HG02763 (cell line): ENCODE measurements at regions not wholly inside any gene's neighbourhood (a gene's known extent, or its start where the extent isn't known, plus 50 kb on each side); places are given as distances from the start of the nearest gene placed in this dataset.

Experiments
- ATAC-seq: cut with Tn5 transposase; IDR thresholded peaks from one replicate; pipeline ENCODE4 v1.9.1; 2021; ENCODE audit warnings: mild to moderate bottlenecking, moderate library complexity; ENCODE audit not compliant: unreplicated experiment

DNA sequence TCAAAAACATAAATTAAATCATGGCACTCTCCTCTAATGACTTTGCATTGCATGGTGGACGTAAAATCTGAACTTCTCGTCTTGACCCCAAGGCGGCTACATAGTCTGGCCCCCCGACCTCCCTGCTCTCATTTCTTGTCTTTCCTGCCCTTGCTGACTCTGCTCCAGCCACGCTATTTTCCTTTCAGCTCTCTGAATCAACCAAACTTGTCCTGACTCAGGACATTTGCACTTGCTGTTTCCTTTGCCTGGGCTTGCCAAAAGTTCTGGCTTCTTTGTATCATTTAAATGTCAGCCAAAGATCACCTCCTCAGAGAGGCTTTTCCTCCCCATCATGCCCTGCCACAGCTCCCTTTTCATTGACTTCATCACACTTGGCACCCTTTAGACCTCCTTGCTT, 107.7 kb upstream of the NFE2L3 start:
- ATAC-seq = no peak

DNA sequence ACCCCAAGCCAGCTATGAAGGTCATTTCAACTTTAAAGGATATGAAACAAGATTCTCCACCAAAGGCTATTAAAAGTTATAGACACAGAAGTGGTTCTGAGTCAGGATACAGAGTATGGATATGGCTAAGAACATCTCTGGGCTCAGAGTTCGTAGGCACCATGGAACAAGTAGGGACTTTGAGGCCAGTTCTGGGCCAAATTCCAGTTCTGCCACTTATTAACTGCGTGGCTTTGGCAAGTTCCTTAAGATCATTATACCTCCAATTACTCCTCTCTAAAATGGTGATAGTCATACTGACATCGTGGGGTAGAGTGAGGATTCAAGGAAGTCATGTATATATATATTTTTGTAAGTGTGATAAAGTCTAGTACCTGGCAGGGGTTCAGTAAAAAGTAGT, 105.8 kb upstream of the NFE2L3 start:
- ATAC-seq = no peak

DNA sequence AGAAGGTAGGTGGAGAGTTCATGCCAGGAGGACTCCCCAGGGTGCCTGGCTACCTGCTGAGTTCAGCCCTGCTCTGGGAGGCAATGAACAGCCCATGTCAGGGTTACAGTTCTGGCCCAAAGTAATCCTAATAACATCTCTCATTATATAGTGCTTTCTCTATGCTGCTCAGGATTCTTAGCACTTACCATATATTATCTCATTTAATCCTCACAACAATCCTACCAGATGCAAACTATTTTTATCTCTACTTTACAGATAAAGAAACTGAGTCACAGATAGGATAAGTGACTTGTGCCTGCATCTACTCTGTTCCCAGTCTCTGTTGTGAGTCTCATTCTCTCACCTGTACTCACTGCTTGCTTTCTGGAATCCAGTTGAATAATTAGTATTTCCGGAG, 105.1 kb upstream of the NFE2L3 start:
- ATAC-seq = no peak

DNA sequence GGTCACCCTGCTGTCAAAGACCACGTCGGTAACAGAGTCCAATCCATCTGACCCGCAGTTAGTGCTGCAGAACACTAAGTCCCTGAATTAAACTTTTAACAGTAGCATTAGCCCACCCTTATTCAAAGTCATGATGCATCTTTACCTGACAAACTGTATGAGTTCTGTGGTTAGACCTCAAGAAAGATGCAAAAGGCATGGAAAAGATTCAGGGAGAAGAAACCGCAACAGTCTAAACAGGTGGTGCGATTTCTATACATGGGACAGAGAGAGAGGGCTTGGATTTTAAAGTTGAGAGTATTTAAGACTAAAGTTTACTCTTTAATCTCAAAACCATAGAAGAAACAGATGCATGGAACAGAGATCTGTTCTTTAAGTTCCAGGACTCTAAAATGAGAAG, 103.3 kb upstream of the NFE2L3 start:
- no peak for ATAC-seq

DNA sequence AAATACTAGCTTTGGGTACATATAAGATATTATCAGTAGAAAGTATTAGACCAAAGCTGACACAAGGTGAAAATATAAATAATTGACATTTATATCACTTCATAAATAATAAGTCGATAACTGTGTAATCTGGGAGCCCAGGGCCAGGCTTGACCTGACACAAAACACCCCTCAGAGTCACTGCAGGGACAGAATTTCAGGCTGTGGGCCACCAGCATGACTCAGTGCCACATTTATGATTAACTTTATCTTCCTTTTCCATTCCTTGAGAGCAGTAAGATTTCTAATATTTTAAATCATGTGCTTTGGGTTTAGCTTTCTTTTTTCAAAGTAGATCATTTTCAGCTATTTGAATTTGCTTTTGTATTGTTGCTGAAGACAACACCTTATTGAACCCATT, 102.9 kb upstream of the NFE2L3 start:
- ATAC-seq = no peak

DNA sequence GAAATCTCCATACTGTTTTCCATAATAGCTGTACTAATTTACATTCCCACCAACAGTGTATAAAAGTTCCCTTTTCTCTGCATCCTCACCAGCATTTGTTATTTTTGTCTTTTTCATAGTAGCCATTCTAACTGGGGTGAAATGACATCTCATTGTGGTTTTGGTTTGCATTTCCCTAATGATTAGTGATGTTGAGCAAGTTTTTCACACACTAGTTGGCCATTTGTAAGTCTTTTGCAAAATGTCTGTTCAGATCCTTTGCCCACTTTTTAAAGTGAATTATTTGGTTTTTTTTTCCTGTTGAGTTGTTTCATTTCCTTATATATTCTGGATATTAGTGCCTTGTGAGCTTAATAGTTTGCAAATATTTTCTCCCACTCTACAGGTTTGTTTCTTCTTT, 101.0 kb upstream of the NFE2L3 start:
- ATAC-seq = no peak

DNA sequence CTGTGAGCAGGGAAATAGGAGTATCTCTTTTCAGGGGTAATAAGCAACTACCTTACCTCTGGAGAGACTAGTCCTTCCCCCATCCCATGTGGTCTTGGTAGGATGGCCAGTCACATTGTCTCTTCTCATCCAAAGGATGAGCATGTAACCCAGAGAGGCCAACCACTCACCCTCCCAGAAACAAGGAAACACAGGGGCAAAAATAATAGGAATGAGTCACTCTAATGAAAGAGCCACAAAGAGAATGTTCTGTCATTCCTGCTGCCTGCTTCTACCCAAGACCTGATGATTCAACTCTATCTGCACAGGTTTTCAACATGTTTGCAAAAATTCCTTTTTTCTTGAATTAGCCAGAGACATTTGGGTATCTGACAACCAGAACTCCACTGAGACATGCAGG, 99.3 kb upstream of the NFE2L3 start:
- ATAC-seq = no peak

DNA sequence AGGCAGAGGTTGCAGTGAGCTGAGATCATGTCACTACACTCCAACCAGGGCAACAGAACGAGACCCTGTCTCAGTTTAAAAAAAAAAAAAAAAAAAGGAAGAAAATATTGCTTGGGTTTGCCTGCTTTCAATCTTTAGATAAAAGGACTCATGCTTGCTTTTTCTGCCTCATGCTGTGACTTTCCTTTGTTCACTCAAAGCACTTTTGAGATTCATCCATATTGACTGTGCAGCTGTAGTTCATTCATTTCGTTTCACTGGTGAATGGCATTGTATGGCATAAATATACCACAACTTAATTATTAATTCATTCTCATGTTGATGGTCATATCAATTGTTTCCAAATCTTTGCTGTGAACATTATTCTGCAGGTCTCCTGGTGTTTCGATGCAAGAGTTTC, 97.6 kb upstream of the NFE2L3 start:
- ATAC-seq = no peak

DNA sequence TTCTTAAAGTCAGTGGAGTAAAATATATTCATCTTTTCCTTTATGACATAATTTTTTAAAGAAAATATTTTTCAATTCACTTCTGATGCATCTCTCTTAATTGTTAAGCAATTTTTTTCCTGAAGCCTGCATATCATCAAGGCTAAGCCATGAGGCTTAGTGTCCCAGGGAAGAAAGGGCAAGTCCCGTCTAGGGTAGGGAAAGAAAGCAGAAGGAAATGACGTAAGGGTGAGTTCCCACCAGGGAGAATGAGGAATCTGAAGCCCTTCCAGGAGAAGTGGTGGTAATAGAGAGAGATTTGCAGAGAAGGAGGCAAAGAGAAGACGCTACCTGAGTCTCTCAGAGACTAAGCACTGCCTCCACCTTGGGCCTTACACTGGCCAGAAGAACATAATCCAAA, 96.8 kb upstream of the NFE2L3 start:
- no peak for ATAC-seq

DNA sequence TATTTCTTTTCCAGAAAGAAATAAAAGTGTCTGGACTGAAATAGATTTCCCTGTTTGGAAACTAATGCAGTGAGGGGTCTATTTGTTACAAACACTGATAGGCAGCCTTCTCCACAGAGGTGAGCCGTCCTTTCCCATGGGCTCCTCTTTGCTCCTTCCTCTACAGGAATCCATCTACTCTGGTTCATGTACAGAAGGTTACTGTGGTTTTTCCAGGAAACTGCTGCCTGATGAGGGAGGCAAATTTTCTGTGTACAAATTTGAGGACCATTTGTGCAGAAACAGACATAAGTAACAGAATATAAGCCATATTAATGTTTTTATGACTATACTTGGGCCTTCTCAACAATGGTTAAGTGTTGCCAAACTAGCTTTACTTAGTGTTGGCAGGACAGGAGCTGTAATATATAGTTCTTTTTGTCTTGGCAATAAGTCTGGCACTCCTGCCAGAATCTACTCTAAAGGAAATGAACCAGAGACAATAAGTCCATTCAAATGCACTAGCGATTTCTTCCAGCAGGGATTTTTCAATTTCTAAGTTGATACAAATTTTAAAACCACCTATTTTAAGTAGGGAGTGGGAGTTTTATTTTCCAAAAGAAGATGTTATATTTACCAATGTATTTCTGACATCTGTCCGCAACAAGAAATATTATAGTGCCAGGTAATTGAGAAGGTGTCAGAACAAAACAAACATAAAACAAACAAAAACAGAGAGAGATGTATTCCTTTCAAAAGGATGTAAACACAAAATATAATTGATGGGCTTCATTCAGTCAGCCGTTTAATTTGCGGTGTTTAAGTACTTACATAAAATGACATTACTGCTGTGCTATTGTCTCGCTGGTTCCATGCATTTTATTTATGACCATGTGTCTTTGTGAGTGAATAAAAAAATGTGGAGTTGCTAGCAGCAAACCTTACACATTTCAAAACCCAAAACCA, 91.0 kb upstream of the NFE2L3 start:
- ATAC-seq = no peak

DNA sequence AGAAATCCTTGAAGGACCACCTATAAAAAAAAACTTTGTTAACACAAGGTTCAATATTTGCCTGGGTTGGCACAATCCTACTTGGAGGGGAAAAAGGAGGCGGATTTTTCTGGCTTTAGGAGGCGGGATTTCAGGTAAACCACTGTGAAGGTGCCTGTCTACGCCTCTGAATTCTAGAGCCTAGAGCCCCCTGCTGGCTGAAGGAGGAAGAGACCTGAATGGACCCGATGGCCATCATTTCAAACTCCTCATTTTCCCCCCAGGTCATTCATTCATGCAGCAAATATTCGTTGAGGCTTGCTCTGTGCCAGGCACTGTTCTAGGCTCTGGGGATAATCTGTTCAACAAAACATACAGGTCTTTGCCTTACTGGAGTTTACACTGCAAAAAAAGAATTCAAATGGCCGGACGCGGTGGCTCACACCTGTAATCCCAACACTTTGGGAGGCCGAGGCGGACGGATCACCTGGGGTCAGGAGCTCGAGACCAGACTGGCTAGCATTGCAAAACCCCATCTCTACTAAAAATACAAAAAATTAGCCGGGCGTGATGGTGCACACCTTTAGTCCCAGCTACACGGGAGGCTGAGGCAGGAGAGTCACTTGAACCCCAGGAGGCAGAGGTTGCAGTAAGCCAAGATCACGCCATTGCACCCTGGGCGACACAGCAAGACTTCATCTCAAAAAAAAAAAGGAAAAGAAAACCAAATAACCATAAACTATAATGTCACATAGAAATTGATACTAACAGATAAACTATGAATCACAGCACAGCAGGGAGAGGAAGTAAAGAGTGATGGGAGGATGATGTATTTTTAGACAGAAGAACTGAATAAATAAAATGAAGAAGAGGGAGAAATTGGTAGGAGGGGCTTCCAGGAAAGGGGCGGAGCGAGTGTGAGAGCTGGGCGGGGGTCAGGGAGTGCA, 90.1 kb upstream of the NFE2L3 start:
- no peak for ATAC-seq

DNA sequence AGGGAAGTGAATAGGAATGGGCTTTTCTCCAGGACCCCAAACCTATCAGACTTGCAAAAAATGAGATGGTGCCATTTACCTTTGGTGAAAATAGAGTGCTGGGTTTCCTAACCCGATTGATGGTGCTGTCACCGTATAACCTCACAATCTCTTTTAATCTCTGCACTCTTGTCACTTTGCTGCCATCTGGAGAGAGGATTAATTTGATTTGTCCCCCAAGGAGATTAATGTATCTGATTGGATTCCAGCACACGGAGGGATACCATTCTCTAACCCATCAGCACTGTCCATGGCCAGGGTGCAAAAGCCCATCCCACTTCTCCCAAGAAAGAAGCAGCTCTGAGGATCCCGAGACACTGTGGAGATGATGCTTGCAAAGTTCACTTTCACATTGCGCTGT, 86.3 kb upstream of the NFE2L3 start:
- ATAC-seq = no peak

DNA sequence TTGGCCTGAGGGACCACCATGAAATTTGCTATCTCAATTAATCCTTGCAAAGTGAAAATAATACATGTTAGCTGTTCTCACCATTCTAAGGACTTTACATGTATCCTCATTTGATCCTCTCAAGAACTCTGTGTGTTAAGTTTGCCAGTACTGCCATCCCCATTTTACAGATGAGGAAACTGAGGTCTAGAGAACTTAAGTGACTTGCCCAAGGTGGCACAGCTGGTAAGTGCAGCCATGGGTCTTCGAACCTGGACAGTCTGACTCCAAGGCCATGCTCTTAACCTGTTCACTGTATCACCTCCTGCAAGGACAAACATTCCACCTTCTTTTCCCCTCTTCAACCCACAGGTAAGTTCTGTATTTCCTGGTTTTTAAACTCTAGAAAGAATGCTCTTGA, 85.3 kb upstream of the NFE2L3 start:
- no peak for ATAC-seq

DNA sequence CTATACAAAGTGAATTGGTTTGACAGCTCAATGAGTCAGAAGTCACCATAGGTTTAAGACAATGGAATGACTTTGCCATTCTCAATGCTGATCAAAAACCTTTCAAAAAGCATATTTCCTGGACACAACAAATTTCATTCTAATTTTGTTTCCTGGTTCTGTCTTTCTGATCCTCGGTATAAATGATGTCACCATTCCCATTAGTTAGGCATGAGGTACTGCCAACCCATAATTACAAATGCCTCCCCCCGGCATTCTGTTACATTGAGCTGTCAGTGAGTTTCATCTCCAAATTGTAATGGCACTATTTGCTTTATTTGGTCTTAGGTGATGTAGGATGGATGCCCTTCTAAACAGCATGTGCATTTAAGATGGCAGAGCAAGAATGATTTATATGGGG, 81.7 kb upstream of the NFE2L3 start:
- no peak for ATAC-seq

DNA sequence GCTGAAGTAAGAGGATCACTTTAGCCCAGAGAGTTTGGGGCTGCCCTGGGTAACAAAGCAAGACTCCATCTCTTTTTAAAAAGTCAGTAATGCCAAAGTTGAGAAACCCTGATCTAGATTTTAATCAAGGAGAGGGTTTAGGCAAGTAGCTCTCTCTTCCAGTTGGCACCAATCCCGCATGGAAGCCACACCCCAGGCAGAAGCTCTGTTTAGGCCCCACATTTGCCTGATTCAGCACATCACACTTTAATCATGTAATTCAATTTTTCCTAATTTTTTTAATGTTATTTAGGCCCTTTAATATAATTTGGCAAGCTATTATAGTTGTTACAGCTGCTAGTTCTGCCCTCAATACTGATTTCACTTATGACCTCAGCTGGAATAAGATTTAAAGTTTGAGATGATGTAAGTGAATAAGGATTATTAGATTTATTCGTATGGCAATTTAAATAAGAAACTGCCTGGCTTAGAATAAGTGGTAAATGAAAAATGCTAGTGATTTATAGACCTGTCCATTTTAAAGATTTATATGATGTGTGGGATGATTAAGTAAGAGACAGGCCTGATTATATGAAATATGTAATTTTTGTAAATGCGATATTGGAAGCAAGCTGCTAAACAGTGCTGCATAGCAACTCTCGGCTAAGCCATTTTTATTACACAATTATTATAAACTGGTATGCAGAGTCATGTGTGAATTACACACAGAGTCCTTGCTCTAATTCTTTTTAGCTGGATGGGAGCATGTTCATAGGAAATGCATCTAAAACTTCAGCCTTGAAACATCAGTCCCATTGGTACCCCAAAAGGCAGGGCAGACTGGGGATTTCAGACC, 80.2 kb upstream of the NFE2L3 start:
- no peak for ATAC-seq

DNA sequence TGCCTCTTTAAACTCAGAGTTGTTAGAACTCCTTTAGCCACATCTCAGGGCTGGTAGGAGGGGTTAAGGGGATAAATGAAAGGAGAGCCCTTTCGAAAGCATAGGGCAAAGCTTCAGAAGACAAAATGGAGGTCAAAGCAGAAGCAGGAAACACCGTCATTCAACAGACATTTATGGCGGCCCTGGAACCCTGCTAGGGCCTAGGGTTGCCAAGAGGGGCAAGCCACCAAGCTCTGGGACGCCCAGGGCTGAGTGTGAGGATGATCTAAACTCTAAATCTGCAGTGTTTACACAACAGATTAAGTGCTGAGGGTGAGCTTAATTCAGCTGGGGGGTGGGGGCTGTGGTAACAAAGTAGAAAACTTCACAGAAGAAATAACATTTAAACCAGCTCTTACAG, 79.0 kb upstream of the NFE2L3 start:
- ATAC-seq = no peak

DNA sequence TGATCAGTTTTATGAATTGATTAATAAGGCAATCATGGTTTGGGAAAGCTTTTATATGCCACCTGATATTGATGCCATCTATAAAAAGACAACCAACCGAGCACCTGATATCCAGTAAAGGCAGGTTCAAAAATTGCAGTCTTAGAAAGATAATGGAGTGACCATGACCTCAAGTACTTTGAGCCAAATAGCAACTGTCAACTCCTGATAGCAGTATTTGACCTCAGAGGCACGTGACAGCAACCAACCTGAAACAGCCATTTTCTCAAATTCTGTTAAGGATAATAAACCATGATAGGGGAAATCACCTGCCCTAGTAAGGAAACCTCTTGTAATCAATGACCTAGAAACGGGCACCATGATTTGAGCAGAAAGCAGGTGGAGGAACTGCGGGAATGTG, 77.1 kb upstream of the NFE2L3 start:
- ATAC-seq = no peak

DNA sequence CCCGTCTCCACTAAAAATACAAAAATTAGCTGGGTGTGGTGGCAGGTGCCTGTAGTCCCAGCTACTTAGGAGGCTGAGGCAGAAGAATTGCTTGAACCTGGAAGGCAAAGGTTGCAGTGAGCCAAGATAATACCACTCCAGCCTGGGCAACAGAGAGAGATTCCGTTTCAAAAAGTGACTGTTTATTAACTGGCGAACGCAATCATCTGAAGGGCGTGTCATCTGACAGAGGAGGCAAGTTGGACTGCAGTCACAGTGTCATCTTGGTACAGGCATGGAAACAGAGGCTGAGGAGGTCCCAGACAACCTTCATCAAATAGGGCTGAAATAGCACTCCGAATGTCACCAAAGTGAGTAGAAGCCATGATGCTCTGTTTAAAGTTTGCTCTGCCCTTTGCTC, 75.3 kb upstream of the NFE2L3 start:
- no peak for ATAC-seq

DNA sequence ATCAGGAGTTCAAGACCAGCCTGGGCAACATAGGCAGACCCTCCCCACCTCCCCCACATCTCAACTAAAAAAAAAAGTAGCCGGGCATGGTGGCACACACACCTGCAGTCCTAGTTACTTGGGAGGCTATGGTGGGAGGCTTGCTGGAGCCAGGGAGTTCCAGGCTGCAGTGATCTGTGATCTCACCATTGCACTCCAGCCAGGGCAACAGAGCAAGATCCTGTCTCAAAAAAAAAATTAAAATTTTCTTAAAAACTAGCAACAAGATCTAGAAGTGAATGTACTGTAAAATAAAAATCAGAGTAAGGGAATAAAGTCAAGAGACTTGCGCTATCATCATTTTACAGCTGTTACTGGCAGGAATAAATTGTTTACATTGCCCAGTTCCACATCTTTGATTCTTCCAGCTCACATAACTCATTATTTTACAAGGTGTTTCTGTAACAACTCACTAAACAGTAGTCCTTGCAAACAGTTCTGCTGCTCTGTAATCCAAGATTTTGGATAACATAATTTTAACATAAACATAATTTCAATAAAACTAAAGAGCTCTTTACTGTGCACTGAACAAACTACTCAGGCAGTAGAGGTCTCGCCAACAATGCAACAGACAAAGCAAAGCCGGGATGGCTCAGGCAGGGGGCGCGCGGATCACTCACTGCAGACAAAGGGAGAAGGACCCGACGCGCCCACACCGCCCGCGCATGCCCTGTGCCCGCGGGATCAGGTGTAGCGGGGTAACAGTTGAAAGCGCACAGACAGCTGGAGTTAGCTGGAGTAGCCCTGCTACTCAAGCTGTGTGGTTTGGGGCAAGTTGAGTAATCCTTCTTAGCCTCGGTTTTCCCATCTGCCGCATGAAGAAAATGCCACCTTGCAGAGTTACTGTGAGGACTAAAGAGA, 73.3 kb upstream of the NFE2L3 start:
- peak; percentile 91 for ATAC-seq

DNA sequence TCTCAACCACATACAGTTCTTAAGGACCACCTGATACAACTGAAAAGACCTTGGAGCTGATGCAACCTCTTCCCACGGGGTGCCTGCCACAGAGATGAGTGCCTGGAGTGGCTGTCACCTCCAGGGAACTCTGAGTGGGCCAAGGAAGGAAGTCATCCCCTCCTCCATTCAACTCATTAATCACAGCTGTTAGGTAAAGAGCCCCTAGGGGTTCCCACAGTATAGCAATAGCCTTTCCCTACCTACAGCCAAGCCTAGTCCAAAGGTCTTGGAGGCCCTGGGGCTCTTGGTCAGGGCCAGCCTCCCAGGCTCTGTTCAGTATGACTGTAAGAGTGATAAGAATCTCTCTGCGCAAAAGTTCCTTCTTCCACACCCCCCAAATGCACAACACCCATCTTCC, 70.4 kb upstream of the NFE2L3 start:
- ATAC-seq = no peak
